T-helper 1 cell treated with Interleukin-12 subunit alpha and Interleukin-12 subunit beta and Interleukin-4 antibody, amounts not matched to agents 30 μg/mL and 1 μg/mL, for 36 hours (primary cell): ENCODE measurements at regions not wholly inside any gene's neighbourhood (a gene's known extent, or its start where the extent isn't known, plus 50 kb on each side); places are given as distances from the start of the nearest gene placed in this dataset.
"Not testable (repeated sequence)": the region's sequence is repeated elsewhere in the genome, so short reads cannot be mapped to it uniquely, and the experiment has no call there.

Source experiments
- H3K27ac Mint-ChIP-seq: one replicate; pipeline ENCODE4 v1.8.0; 2021; ENCODE audit warnings: mild to moderate bottlenecking, mixed read lengths
- H3K27me3 Mint-ChIP-seq: one replicate; pipeline ENCODE4 v1.8.0; 2021; ENCODE audit warnings: low read depth, mixed read lengths
- H3K36me3 Mint-ChIP-seq: one replicate; pipeline ENCODE4 v1.8.0; 2021; ENCODE audit warnings: low read depth, mixed read lengths
- H3K4me1 Mint-ChIP-seq: one replicate; pipeline ENCODE4 v1.8.0; 2021; ENCODE audit warnings: low read depth, mixed read lengths
- H3K4me3 Mint-ChIP-seq: one replicate; pipeline ENCODE4 v1.8.0; 2021; ENCODE audit warnings: mild to moderate bottlenecking, moderate library complexity, mixed read lengths
- H3K9me3 Mint-ChIP-seq: one replicate; pipeline ENCODE4 v1.8.0; 2021; ENCODE audit warnings: mixed read lengths

DNA sequence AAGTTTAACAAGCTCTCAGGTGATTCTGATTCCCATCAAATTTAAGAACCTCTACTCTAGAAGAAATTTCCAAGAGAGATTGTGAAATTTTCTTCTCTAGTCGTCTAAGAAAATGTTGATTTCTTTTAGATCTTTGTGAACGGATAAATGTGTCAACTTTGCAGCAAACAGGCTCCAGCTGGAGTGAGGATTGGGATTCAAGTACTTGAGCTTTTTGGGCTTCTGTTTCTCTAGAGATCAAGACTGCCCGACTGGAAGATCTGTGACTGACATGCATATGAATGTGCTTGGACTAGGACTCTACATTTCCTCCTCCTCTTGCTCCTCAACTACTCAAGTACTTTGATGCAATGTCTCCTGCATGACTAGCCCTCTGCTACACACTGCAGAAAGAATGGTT lies 388.3 kb downstream of the TMEM38B start:
- Mint-ChIP-seq H3K4me1 (no peaks in the 10 kb centered on the region), H3K27ac (no peak overlapping the region), H3K4me3 (no peak overlapping the region), H3K27me3 (no peaks in the 10 kb centered on the region), H3K36me3 (no peaks in the 10 kb centered on the region), H3K9me3 (peaks cover 3% of the 10 kb centered on the region)

DNA sequence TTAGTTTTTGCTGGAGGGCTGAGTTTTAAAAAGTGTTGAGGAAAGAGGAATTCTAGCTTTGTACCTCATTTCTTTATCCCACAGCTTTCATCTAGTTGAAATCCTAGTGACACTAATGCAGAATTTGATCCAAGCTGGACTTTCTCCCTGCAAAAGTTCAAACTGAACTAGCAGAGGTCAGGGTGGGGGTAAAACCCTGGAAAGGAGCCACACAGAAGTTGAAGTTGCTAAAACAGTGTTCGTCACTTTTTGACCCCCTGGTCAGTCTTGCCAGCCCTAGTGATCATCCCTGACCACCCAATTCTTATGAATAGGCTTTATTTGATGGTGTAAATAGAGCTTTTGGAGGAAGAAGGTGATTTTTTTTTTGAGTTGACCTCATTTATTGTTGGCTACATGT lies 390.4 kb downstream of the TMEM38B start:
- Mint-ChIP-seq H3K36me3 (no peaks in the 10 kb centered on the region), H3K4me3 (no peak overlapping the region), H3K27ac (no peak overlapping the region), H3K4me1 (no peaks in the 10 kb centered on the region), H3K9me3 (peaks cover 3% of the 10 kb centered on the region), H3K27me3 (no peaks in the 10 kb centered on the region)

DNA sequence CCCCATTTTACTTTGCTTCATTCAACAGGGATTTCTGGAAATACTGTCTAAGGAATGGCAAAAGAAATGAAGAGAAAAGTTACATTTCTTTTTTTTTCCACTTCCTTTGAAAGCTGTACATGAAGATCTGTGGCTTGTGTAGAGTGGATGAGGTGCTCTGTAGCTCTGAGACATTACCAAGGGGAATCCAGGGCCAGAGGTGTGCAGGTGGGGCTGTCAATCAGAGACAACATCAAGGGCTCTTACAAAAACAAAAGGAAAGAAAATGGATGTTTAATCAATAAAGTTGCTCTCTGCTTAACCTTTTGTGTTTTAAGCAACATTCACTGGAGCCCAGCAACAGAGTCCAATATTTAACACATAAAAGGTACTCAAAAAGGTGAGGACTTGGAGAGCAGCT lies 391.1 kb downstream of the TMEM38B start:
- H3K36me3 Mint-ChIP-seq = no peaks in the 10 kb centered on the region
- H3K27ac Mint-ChIP-seq = no peak overlapping the region
- H3K4me1 Mint-ChIP-seq = no peaks in the 10 kb centered on the region
- peaks cover 3% of the 10 kb centered on the region for H3K9me3 Mint-ChIP-seq
- H3K27me3 Mint-ChIP-seq = no peaks in the 10 kb centered on the region
- no peak overlapping the region for H3K4me3 Mint-ChIP-seq

DNA sequence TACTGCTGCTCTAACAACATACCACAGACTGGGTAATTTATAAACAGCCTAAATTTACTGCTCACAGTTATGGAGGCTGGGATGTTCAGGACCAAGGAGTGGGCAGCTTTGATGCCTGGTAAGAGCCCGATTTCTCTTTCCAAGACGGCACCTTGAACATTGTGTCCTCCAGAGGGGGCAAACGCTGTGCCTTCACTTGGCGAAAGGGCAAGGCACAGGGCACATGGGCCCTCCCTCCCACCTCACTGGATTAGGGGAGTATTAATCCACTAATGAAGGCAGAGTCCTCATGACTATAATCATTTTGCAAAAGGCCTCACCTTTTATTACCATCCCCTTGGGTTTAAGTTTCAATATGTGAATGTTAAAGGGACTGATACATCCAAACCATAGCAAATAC lies 397.7 kb downstream of the TMEM38B start:
- peaks cover 5% of the 10 kb centered on the region for H3K9me3 Mint-ChIP-seq
- H3K4me3 Mint-ChIP-seq = no peak overlapping the region
- H3K4me1 Mint-ChIP-seq = no peaks in the 10 kb centered on the region
- no peak overlapping the region for H3K27ac Mint-ChIP-seq
- H3K27me3 Mint-ChIP-seq = no peaks in the 10 kb centered on the region
- no peaks in the 10 kb centered on the region for H3K36me3 Mint-ChIP-seq

GRCh38 chr9:106102821-106103220 lies 408.5 kb downstream of the TMEM38B start:
- Mint-ChIP-seq H3K4me1 (no peaks in the 10 kb centered on the region), H3K27ac (no peak overlapping the region), H3K27me3 (no peaks in the 10 kb centered on the region), H3K4me3 (no peak overlapping the region), H3K36me3 (no peaks in the 10 kb centered on the region), H3K9me3 (no peaks in the 10 kb centered on the region)

- Mint-ChIP-seq H3K36me3 (no peaks in the 10 kb centered on the region), H3K9me3 (no peaks in the 10 kb centered on the region), H3K27me3 (no peaks in the 10 kb centered on the region), H3K4me3 (no peak overlapping the region), H3K4me1 (no peaks in the 10 kb centered on the region), H3K27ac (no peak overlapping the region)
Measured at GRCh38 chr9:106104887-106105286, 410.5 kb downstream of the TMEM38B start.

DNA sequence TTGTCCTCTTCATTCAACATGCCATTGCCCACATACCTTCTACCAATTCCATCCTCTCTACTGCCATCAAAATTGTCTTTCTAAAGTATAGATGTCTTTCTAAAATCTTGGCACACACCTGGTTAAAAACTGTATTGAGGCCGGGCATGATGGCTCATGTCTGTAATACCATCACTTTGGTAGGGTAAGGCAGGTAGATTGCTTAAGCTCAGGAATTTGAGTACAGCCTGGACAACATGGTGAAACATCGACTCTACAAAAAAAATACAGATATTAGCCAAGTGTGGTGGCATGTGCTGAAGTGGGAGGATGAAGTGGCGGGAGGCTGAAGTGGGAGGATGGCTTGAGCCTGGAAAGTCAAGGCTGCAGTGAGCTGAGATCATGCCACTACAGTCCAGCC lies 412.1 kb downstream of the TMEM38B start:
- Mint-ChIP-seq H3K36me3 (no peaks in the 10 kb centered on the region), H3K27me3 (no peaks in the 10 kb centered on the region), H3K4me1 (no peaks in the 10 kb centered on the region), H3K27ac (no peak overlapping the region), H3K4me3 (no peak overlapping the region), H3K9me3 (no peaks in the 10 kb centered on the region)

- Mint-ChIP-seq H3K27me3 (no peaks in the 10 kb centered on the region), H3K27ac (no peak overlapping the region)
Measured at GRCh38 chr9:106107716-106108115, 413.4 kb downstream of the TMEM38B start.

DNA sequence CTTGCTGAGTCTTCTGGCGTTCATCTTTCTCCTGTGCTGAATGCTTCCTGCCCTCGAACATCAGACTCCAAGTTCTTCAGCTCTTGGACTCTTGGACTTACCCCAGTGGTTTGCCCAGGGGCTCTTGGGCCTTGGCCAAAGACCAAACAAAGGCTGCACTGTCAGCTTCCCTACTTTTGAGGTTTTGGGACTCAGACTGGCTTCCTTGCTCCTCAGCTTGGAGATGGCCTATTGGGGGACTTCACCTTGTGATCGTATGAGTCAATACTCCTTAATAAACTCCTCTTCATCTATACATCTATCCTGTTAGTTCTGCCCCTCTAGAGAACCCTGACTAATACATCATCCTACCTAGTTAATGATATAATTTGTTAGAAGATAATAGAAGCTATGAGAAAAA lies 415.4 kb downstream of the TMEM38B start:
- not testable (repeated sequence) for H3K4me1 Mint-ChIP-seq, H3K27ac Mint-ChIP-seq, H3K9me3 Mint-ChIP-seq, H3K4me3 Mint-ChIP-seq, H3K36me3 Mint-ChIP-seq, H3K27me3 Mint-ChIP-seq

More at GRCh38 chr9:106107716-106108115, 413.4 kb downstream of the TMEM38B start:
- Mint-ChIP-seq H3K4me3 (no peak overlapping the region), H3K9me3 (no peaks in the 10 kb centered on the region), H3K4me1 (no peaks in the 10 kb centered on the region), H3K36me3 (no peaks in the 10 kb centered on the region)

DNA sequence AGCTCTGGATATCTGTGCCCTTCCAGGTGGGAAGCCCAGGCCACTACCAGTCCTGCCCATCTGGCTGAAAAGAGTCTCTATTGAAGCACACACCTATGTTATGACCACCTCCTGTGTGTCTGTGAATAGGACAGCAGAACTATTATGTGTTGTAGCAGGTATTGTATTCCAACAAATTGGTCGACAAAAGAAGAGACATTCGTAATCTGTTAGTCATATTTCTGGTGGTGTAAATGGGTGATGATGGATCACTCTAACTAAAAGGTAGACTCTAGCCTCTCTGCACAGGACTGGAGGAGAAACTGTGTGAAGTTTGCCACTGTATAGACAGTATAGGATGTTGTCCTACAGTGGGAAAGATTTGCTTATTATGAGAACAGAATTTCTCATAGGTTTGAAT lies 416.1 kb downstream of the TMEM38B start:
- Mint-ChIP-seq H3K9me3 (no peaks in the 10 kb centered on the region), H3K27me3 (no peaks in the 10 kb centered on the region), H3K27ac (no peak overlapping the region), H3K4me3 (no peak overlapping the region), H3K36me3 (no peaks in the 10 kb centered on the region), H3K4me1 (no peaks in the 10 kb centered on the region)

GRCh38 chr9:106111039-106111730 lies 416.8 kb downstream of the TMEM38B start:
- H3K27ac Mint-ChIP-seq = no peak overlapping the region
- no peaks in the 10 kb centered on the region for H3K27me3 Mint-ChIP-seq
- H3K4me1 Mint-ChIP-seq = no peaks in the 10 kb centered on the region
- H3K4me3 Mint-ChIP-seq = no peak overlapping the region
- no peaks in the 10 kb centered on the region for H3K9me3 Mint-ChIP-seq
- H3K36me3 Mint-ChIP-seq = no peaks in the 10 kb centered on the region

GRCh38 chr9:106112935-106113334 lies 418.6 kb downstream of the TMEM38B start:
- H3K4me1 Mint-ChIP-seq = no peaks in the 10 kb centered on the region
- no peak overlapping the region for H3K27ac Mint-ChIP-seq
- H3K27me3 Mint-ChIP-seq = no peaks in the 10 kb centered on the region
- H3K9me3 Mint-ChIP-seq = no peaks in the 10 kb centered on the region
- H3K36me3 Mint-ChIP-seq = no peaks in the 10 kb centered on the region
- H3K4me3 Mint-ChIP-seq = no peak overlapping the region

- H3K27me3 Mint-ChIP-seq = no peaks in the 10 kb centered on the region
- H3K4me3 Mint-ChIP-seq = no peak overlapping the region
- no peak overlapping the region for H3K27ac Mint-ChIP-seq
- H3K9me3 Mint-ChIP-seq = peaks cover 12% of the 10 kb centered on the region
- no peaks in the 10 kb centered on the region for H3K36me3 Mint-ChIP-seq
- H3K4me1 Mint-ChIP-seq = no peaks in the 10 kb centered on the region
Measured at GRCh38 chr9:106119176-106119575, 424.8 kb downstream of the TMEM38B start.

DNA sequence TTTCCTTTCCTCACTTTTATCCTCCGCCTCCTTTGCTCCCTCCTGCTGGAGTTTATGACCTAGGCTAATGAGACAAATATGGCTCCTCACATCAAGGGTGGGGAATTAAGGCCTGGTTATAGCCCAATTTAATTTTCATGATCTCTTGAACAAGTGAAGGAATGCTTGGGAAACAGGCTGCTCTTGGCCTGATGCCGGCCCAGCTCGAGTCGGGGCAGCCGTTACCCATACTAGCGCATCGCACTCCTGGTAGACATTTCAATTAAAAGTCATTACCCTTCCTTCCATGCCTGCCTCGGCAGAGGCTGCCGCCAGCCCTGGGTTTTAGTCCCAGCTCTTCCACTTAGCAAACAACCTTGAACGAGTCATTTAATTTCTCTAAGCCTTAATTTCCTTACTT lies 425.7 kb downstream of the TMEM38B start:
- Mint-ChIP-seq H3K4me3 (no peak overlapping the region), H3K4me1 (no peaks in the 10 kb centered on the region), H3K9me3 (peaks cover 18% of the 10 kb centered on the region), H3K36me3 (no peaks in the 10 kb centered on the region), H3K27me3 (no peaks in the 10 kb centered on the region), H3K27ac (no peak overlapping the region)

DNA sequence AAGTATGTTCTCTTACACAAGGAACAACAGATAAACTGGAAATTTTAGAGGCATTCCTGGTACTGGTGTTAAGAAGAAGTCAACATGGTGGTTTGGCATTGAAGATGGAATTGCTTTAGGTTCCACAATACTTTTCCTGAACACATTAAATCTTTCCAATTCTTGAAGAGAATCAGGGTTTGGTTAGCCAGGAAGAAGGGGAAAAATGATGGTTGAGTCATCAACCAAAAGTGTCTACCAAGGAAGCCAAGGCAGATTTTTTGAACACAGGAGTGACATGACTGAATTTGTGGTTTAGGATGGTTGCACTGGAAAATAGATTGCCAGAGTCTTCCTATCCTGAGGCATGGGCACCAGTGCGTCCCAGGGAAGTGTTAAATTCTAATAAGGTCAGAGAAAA lies 433.4 kb downstream of the TMEM38B start:
- H3K4me3 Mint-ChIP-seq = no peak overlapping the region
- no peaks in the 10 kb centered on the region for H3K4me1 Mint-ChIP-seq
- peaks cover 21% of the 10 kb centered on the region for H3K9me3 Mint-ChIP-seq
- H3K27me3 Mint-ChIP-seq = no peaks in the 10 kb centered on the region
- H3K27ac Mint-ChIP-seq = no peak overlapping the region
- H3K36me3 Mint-ChIP-seq = no peaks in the 10 kb centered on the region

- H3K9me3 Mint-ChIP-seq = peaks cover 10% of the 10 kb centered on the region
- H3K4me3 Mint-ChIP-seq = no peak overlapping the region
- no peaks in the 10 kb centered on the region for H3K36me3 Mint-ChIP-seq
- H3K27ac Mint-ChIP-seq = no peak overlapping the region
- no peaks in the 10 kb centered on the region for H3K27me3 Mint-ChIP-seq
- no peaks in the 10 kb centered on the region for H3K4me1 Mint-ChIP-seq
Measured at GRCh38 chr9:106130374-106130773, 436.0 kb downstream of the TMEM38B start.
